HCT116 (cell line): ENCODE measurements at regions not wholly inside any gene's neighbourhood (a gene's known extent, or its start where the extent isn't known, plus 50 kb on each side); places are given as distances from the start of the nearest gene placed in this dataset.

ENCODE experiments used
- ATAC-seq: fragments of 200-7000 bp; cut with Tn5 transposase; 2 replicates; pipeline ENCODE4 v1.9.1; 2020; ENCODE audit warnings: mild to moderate bottlenecking, moderate library complexity
- BruUV-seq: library from RNA; stranded (reverse); fragments of 400-500 nt; replicated peaks from 2 replicates; lab custom pipeline; 2021; lab: Mats Ljungman, UMichigan
- CTCF ChIA-PET: fragments of 300-600 bp; sonication (Branson Sonifier 250); formaldehyde crosslinking; loops from one replicate; lab custom pipeline; 2021; ENCODE audit warnings: antibody characterized with exemption; lab: Charles Lee
- POLR2A ChIA-PET: fragments of 300-600, 350-600 bp; sonication (Branson Sonifier 250); formaldehyde crosslinking; loops from one replicate; lab custom pipeline; 2021; ENCODE audit warnings: antibody characterized with exemption; lab: Charles Lee
- RAD21 ChIA-PET, 2 experiments: fragments of 300-600 bp; sonication (Branson Sonifier 250); formaldehyde crosslinking; loops; one replicate each; lab custom pipeline; 2023; ENCODE audit warnings: low total read pairs in 2 of 2; ENCODE audit not compliant: uncharacterized antibody in 2 of 2, unreplicated experiment in 2 of 2, low non-redundant PET in 1 of 2; lab: Charles Lee
- DNase-seq: peaks from one replicate; pipeline ENCODE4 v3.0.0-alpha.2; 2010; ENCODE audit warnings: low read depth, low spot score
- H2AFZ ChIP-seq: fragments of 200-600 bp; shearing (Covaris generic), sonication (generic); 2 replicates; pipeline ENCODE4 v1.6.1; 2017; ENCODE audit warnings: low read depth, mixed run types, mixed read lengths, antibody characterized with exemption, low read length; ENCODE audit not compliant: poor library complexity, severe bottlenecking
- H3K27ac ChIP-seq: 2 replicates; pipeline ENCODE4 v1.5.1; 2012; ENCODE audit warnings: low read depth, low read length
- H3K27me3 ChIP-seq: fragments of 200-600 bp; sonication (generic); 2 replicates; pipeline ENCODE4 v1.6.1; 2016; ENCODE audit warnings: mixed run types, low read length, mixed read lengths; ENCODE audit not compliant: insufficient read depth
- H3K36me3 ChIP-seq, 2 experiments: fragments of 200-500 bp in 1 of 2; fragments of 200-600 bp in 1 of 2; sonication (Bioruptor generic) in 1 of 2; sonication (generic) in 1 of 2; 2 replicates each; pipeline versions ENCODE4 v1.5.1 to v1.6.1; 2014 to 2016; ENCODE audit warnings: low read length in 2 of 2, inconsistent platforms in 1 of 2, mixed read lengths in 1 of 2, mixed run types in 1 of 2; ENCODE audit not compliant: insufficient read depth in 2 of 2, control insufficient read depth in 1 of 2
- H3K4me1 ChIP-seq, 2 experiments: fragments of 200-600 bp in 1 of 2; sonication (generic) in 1 of 2; 2 replicates each; pipeline versions ENCODE4 v1.5.1 to v1.6.1; 2012 to 2017; ENCODE audit warnings: low read length in 2 of 2, inconsistent platforms in 1 of 2, mild to moderate bottlenecking in 1 of 2, mixed read lengths in 1 of 2, mixed run types in 1 of 2, moderate library complexity in 1 of 2; ENCODE audit not compliant: insufficient read depth in 2 of 2, control insufficient read depth in 1 of 2
- H3K4me2 ChIP-seq: fragments of 200-600 bp; sonication (generic); 2 replicates; pipeline ENCODE4 v1.6.1; 2017; ENCODE audit warnings: mixed run types, low read length, mixed read lengths
- H3K4me3 ChIP-seq, 2 experiments: fragments of 200-600 bp in 1 of 2; sonication (generic) in 1 of 2; replicated peaks in 1 of 2; 2 replicates each; pipeline ENCODE4 v1.5.1; 2011 to 2016; ENCODE audit warnings: low read length in 2 of 2, control low read depth in 1 of 2, low read depth in 1 of 2, mild to moderate bottlenecking in 1 of 2, mixed read lengths in 1 of 2, mixed run types in 1 of 2
- H3K79me2 ChIP-seq: fragments of 200-600 bp; sonication (generic); 2 replicates; pipeline ENCODE4 v1.6.1; 2017; ENCODE audit warnings: mild to moderate bottlenecking, mixed run types, low read length, moderate library complexity, mixed read lengths; ENCODE audit not compliant: insufficient read depth
- H3K9ac ChIP-seq: fragments of 200-600 bp; sonication (generic); 2 replicates; pipeline ENCODE4 v1.6.1; 2016; ENCODE audit warnings: low read length, mixed read lengths
- H3K9me2 ChIP-seq: fragments of 200-600 bp; sonication (generic), shearing (Covaris generic); 2 replicates; pipeline ENCODE4 v1.6.1; 2017; ENCODE audit warnings: mixed run types, mild to moderate bottlenecking, moderate library complexity; ENCODE audit not compliant: insufficient read depth
- H3K9me3 ChIP-seq, 2 experiments: fragments of 200-500 bp in 1 of 2; fragments of 200-600 bp in 1 of 2; sonication (Bioruptor generic) in 1 of 2; sonication (generic) in 1 of 2; 2 replicates each; pipeline ENCODE4 v1.6.1; 2014 to 2017; ENCODE audit warnings: low read length in 2 of 2, mixed read lengths in 2 of 2, inconsistent platforms in 1 of 2, low read depth in 1 of 2, mild to moderate bottlenecking in 1 of 2, mixed run types in 1 of 2, moderate library complexity in 1 of 2; ENCODE audit not compliant: control insufficient read depth in 1 of 2, insufficient read depth in 1 of 2
- H4K20me1 ChIP-seq: fragments of 200-600 bp; sonication (generic), shearing (Covaris generic); 2 replicates; pipeline ENCODE4 v1.6.1; 2017; ENCODE audit warnings: mixed run types, mild to moderate bottlenecking, moderate library complexity; ENCODE audit not compliant: insufficient read depth
- CEBPB ChIP-seq: IDR thresholded peaks from 2 replicates; pipeline ENCODE4 v1.6.1; 2012; ENCODE audit warnings: low read depth
- CTCF ChIP-seq, 3 experiments: fragments of 200-600 bp in 1 of 3; sonication (generic) in 1 of 3; IDR thresholded peaks in 2 of 3; conservative IDR thresholded peaks in 1 of 3; 2 replicates each; pipeline ENCODE4 v1.5.1; 2012 to 2017; ENCODE audit warnings: low read depth in 2 of 3, low read length in 2 of 3, antibody characterized with exemption in 1 of 3, borderline replicate concordance in 1 of 3, control low read depth in 1 of 3, mild to moderate bottlenecking in 1 of 3, mixed read lengths in 1 of 3, mixed run types in 1 of 3, moderate library complexity in 1 of 3; ENCODE audit not compliant: insufficient read depth in 1 of 3
- ELF1 ChIP-seq: IDR thresholded peaks from 2 replicates; pipeline ENCODE4 v1.6.1; 2012; ENCODE audit warnings: low read depth, borderline replicate concordance
- EZH2 ChIP-seq: fragments of 200-600 bp; sonication (generic); IDR thresholded peaks from 2 replicates; pipeline ENCODE4 v1.6.1; 2017; ENCODE audit warnings: antibody characterized with exemption, mixed run types
- JUND ChIP-seq: IDR thresholded peaks from 2 replicates; pipeline ENCODE4 v1.6.1; 2012
- MAX ChIP-seq: IDR thresholded peaks from 2 replicates; pipeline ENCODE4 v1.6.1; 2012
- REST ChIP-seq: IDR thresholded peaks from 2 replicates; pipeline ENCODE4 v1.6.1; 2012; ENCODE audit warnings: low read depth
- intact Hi-C: fragments of 100-400 bp; cut with micrococcal nuclease; formaldehyde crosslinking; loops from 2 replicates; pipeline ENCODE4 v1.10.0; 2022
- TF ChIP-seq, protein P1 (sequence below): IDR thresholded peaks from 2 replicates; pipeline ENCODE4 v1.6.1; 2012
- TF ChIP-seq, protein P2 (sequence below): IDR thresholded peaks from 2 replicates; pipeline ENCODE4 v1.6.1; 2011; ENCODE audit warnings: mild to moderate bottlenecking, low read length, moderate library complexity; ENCODE audit not compliant: insufficient replicate concordance; ENCODE audit errors: extremely low read depth

- Histone ChIP-seq H3K27ac (no peak overlapping the region), H3K27me3 (no peaks in the 10 kb centered on the region), H4K20me1 (no peaks in the 10 kb centered on the region), H3K9me2 (no peaks in the 10 kb centered on the region), H3K9ac (no peak overlapping the region), H2AFZ (no peak overlapping the region), H3K9me3 (no peaks in the 10 kb centered on the region), H3K4me1 (no peaks in the 10 kb centered on the region), H3K79me2 (no peaks in the 10 kb centered on the region), H3K36me3 (no peaks in the 10 kb centered on the region), H3K4me3 (no peak overlapping the region), H3K4me2 (no peak overlapping the region)
- no peak for ATAC-seq
- no peak for TF ChIP-seq ELF1
- TF ChIP-seq CEBPB: no peak
- TF ChIP-seq JUND: no peak
- TF ChIP-seq MAX: no peak
- TF ChIP-seq, protein P1, sequence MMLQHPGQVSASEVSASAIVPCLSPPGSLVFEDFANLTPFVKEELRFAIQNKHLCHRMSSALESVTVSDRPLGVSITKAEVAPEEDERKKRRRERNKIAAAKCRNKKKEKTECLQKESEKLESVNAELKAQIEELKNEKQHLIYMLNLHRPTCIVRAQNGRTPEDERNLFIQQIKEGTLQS: no peak
- TF ChIP-seq EZH2: no peak
- intact Hi-C loops: no loop called here
- DNase-seq: no peak
- ChIA-PET RAD21 (no interaction called here), POLR2A (no interaction called here), CTCF (no interaction called here)
- BruUV-seq: no TSS peak
Observed at GRCh38 chrX:155757046-155757759, 123.9 kb upstream of the VAMP7 start.

DNA sequence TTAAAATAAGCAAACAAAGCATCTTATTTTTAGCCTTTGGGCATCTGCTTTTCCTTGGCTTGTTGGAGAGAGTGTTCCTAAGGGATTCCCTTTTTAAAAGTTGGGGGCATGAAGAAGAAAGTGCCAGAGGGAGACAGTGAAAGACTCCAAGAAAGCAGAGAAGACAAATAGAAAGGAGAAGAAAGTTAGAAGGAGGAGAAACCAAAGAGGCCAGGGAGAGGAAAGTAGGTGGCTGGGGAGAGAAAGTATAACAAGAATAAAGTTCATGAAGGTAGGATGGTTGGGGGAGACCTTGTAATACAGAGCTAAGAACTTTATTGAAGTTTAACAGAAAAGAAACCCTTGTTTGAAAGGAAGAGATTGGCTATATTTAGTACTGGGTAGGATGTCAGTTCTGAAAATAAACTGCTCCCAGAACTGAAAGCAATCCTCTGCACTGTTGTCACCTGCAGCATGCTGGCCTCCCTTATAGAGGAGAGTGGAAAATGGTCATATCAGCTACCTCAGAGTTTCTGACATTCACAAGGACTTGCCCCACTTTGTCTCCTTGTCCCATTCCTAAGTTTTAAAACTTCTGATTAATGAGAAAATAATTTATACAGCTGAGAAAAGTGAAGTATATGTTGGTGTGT is 125.3 kb upstream of the VAMP7 start:
- BruUV-seq: no TSS peak
- H3K9ac ChIP-seq: no peak overlapping the region
- H3K27me3 ChIP-seq: no peaks in the 10 kb centered on the region
- H3K4me2 ChIP-seq: no peak overlapping the region
- no peaks in the 10 kb centered on the region for H3K36me3 ChIP-seq
- H3K9me2 ChIP-seq: no peaks in the 10 kb centered on the region
- no peak overlapping the region for H3K4me3 ChIP-seq
- ChIA-PET POLR2A (no interaction called here), RAD21 (no interaction called here), CTCF (no interaction called here)
- no peak overlapping the region for H3K27ac ChIP-seq
- no peak for ATAC-seq
- no peaks in the 10 kb centered on the region for H3K79me2 ChIP-seq
- no peak for DNase-seq
- H4K20me1 ChIP-seq: no peaks in the 10 kb centered on the region
- intact Hi-C loops: no loop called here
- H3K4me1 ChIP-seq: no peaks in the 10 kb centered on the region
- H2AFZ ChIP-seq: no peak overlapping the region
- H3K9me3 ChIP-seq: no peaks in the 10 kb centered on the region
- no peak for TF ChIP-seq CTCF (IDR thresholded peaks at IDR 0.05 in 2 of 3, conservative IDR thresholded peaks at IDR 0.05 in 1 of 3; ENCODE audit: borderline replicate concordance in 1 of 3, insufficient read depth in 1 of 3, low read depth in 2 of 3, low read length in 2 of 3)
- TF ChIP-seq EZH2: no peak
- TF ChIP-seq REST: no peak
- no peak for TF ChIP-seq CEBPB
- TF ChIP-seq MAX: no peak
- TF ChIP-seq, protein P2, sequence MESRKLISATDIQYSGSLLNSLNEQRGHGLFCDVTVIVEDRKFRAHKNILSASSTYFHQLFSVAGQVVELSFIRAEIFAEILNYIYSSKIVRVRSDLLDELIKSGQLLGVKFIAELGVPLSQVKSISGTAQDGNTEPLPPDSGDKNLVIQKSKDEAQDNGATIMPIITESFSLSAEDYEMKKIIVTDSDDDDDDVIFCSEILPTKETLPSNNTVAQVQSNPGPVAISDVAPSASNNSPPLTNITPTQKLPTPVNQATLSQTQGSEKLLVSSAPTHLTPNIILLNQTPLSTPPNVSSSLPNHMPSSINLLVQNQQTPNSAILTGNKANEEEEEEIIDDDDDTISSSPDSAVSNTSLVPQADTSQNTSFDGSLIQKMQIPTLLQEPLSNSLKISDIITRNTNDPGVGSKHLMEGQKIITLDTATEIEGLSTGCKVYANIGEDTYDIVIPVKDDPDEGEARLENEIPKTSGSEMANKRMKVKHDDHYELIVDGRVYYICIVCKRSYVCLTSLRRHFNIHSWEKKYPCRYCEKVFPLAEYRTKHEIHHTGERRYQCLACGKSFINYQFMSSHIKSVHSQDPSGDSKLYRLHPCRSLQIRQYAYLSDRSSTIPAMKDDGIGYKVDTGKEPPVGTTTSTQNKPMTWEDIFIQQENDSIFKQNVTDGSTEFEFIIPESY: no peak
